ENCODE measurements at regions not wholly inside any gene's neighbourhood (a gene's known extent, or its start where the extent isn't known, plus 50 kb on each side); places are given as distances from the start of the nearest gene placed in this dataset.

DNA sequence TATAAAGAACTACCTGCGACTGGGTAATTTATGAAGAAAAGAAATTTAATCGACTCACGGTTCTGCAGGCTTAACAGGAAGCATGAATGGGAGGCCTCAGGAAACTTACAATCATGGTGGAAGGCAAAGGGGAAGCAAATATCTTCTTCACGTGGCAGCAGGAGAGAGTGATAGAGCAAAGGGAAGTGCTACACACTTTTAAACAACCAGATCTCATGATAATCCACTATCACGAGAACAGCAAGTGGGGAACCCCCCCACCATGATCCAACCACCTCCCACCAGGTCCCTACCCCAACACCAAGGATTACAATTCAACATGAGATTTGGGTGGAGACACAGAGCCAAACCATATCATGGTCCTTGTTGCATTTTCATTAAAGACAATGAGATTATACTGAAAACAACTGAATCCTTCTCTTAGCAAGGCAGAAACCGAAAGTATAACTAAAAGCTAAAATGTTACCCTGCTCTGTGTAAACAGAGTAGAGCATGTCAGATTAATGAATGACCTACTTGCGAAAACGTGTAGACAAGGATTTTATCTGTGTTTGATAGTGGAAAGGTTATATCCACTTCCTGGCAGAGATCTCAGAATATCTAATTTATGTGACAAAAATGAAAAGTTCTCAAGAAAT lies 60.1 kb upstream of the RBBP8 start:
- no peak overlapping the region for H3K4me3 ChIP-seq
- no peaks in the 10 kb centered on the region for H3K36me3 ChIP-seq
- intact Hi-C loops (cut with DNase I) = no loop called here
- peak overlapping the region; percentile 34 for H3K27ac ChIP-seq
- H3K9me3 ChIP-seq = no peaks in the 10 kb centered on the region
- no peak for DNase-seq
- H3K4me1 ChIP-seq = no peaks in the 10 kb centered on the region
- TF ChIP-seq, protein P1, sequence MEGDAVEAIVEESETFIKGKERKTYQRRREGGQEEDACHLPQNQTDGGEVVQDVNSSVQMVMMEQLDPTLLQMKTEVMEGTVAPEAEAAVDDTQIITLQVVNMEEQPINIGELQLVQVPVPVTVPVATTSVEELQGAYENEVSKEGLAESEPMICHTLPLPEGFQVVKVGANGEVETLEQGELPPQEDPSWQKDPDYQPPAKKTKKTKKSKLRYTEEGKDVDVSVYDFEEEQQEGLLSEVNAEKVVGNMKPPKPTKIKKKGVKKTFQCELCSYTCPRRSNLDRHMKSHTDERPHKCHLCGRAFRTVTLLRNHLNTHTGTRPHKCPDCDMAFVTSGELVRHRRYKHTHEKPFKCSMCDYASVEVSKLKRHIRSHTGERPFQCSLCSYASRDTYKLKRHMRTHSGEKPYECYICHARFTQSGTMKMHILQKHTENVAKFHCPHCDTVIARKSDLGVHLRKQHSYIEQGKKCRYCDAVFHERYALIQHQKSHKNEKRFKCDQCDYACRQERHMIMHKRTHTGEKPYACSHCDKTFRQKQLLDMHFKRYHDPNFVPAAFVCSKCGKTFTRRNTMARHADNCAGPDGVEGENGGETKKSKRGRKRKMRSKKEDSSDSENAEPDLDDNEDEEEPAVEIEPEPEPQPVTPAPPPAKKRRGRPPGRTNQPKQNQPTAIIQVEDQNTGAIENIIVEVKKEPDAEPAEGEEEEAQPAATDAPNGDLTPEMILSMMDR (IDR thresholded peaks at IDR 0.05) = no peak
- no peaks in the 10 kb centered on the region for H3K27me3 ChIP-seq
- H3K9ac ChIP-seq (ENCODE audit: low read depth in 2 of 2, low read length in 2 of 2) = no peak overlapping the region

DNA sequence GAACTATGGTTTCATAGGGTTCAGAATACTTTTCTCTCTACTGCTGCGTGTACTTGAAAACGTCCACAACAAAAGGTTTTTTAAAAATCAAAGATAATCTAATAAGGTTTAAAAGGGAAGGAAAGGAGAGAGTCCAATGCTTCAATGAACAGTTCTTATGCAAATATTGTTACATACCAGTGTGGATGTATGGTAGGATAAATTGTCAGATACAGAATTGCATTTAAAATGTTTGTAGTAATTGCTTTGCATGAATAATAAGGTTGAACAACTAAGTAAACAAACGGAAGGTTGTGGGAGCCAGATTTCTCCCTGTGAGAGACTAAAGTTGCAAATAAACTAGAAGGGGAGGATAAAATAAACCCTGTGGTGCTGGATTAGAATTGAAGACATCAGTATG lies 53.8 kb upstream of the RBBP8 start:
- H3K27me3 ChIP-seq = no peaks in the 10 kb centered on the region

DNA sequence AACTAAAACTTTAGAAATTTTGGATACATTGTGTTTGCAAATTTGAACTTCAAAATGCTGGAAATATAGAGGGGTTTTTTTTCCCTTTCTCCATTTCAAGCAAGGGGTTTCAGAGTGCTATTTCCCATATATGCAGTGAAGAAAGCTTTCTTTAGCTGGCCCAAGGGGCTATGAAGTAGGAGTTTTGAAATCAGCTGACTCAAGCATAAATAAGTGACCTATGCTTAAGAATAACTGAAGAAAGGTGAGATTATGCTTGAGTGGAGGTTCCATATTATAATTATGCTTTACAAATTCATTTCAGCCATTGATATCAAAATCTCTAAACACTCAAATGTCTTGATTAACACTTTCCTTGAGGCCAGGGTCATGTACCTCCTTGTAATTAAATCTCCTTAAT lies 51.0 kb upstream of the RBBP8 start:
- DNase-seq = no peak
- intact Hi-C loops (cut with DNase I) = no loop called here
- TF ChIP-seq, protein P1 (IDR thresholded peaks at IDR 0.05) = no peak

More for the DNA sequence above, 53.8 kb upstream of the RBBP8 start:
- Histone ChIP-seq H3K4me3 (no peak overlapping the region), H3K27ac (no peak overlapping the region), H3K9me3 (no peaks in the 10 kb centered on the region), H3K4me1 (no peaks in the 10 kb centered on the region), H3K9ac (ENCODE audit: low read depth in 2 of 2, low read length in 2 of 2) (no peak overlapping the region), H3K36me3 (no peaks in the 10 kb centered on the region)
- intact Hi-C loops (cut with DNase I) = no loop called here
- TF ChIP-seq, protein P1 (IDR thresholded peaks at IDR 0.05) = no peak
- no peak for DNase-seq

DNA sequence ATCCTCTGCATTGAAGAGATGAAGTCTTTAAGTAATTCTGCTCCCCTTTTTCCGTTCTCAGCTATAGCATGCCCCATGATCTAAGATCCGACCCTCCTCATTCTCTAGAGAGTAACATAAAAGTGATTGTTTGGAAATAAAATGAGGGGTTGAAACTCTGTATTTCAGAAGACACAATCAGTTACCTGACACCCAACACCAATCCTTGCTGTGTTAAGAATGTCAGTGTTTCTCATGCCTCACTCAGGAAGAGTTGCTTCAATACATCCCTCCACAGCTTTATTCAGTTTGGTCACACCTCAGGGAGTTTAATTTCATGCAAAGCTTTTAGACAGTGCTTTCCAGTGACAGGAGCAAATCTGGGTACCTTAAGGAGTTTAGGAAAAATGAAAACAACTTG lies 49.9 kb upstream of the RBBP8 start:
- H3K4me3 ChIP-seq = no peak overlapping the region
- H3K4me1 ChIP-seq = no peaks in the 10 kb centered on the region
- DNase-seq = no peak
- H3K9ac ChIP-seq (ENCODE audit: low read depth in 2 of 2, low read length in 2 of 2) = no peak overlapping the region
- TF ChIP-seq, protein P1 (IDR thresholded peaks at IDR 0.05) = no peak
- H3K9me3 ChIP-seq = no peaks in the 10 kb centered on the region
- no peaks in the 10 kb centered on the region for H3K27me3 ChIP-seq
- H3K36me3 ChIP-seq = no peaks in the 10 kb centered on the region
- intact Hi-C loops (cut with DNase I) = no loop called here
- H3K27ac ChIP-seq = no peak overlapping the region

More for the DNA sequence above, 51.0 kb upstream of the RBBP8 start:
- Histone ChIP-seq H3K27me3 (no peaks in the 10 kb centered on the region), H3K36me3 (no peaks in the 10 kb centered on the region), H3K4me1 (no peaks in the 10 kb centered on the region), H3K4me3 (no peak overlapping the region), H3K27ac (no peak overlapping the region), H3K9me3 (no peaks in the 10 kb centered on the region), H3K9ac (ENCODE audit: low read depth in 2 of 2, low read length in 2 of 2) (no peak overlapping the region)

Data from colonic mucosa (tissue), 4 donors.